Liver (tissue), 8 donors: ENCODE measurements at regions not wholly inside any gene's neighbourhood (a gene's known extent, or its start where the extent isn't known, plus 50 kb on each side); places are given as distances from the start of the nearest gene placed in this dataset.

ENCODE experiments used
- DNase-seq: peaks from one replicate; pipeline ENCODE4 v3.0.0-alpha.2; 2017; ENCODE audit warnings: low spot score
- H3K27ac ChIP-seq, 2 donors: one replicate each; pipeline ENCODE4 v1.7.0; 2013; ENCODE audit warnings: inconsistent platforms in 2 of 2, low read length in 2 of 2, control low read depth in 1 of 2, low read depth in 1 of 2, mild to moderate bottlenecking in 1 of 2
- H3K27me3 ChIP-seq, 4 donors: one replicate each; pipeline versions ENCODE4 v1.6.1 to v1.7.0; 2013; ENCODE audit warnings: low read length in 3 of 4, inconsistent platforms in 1 of 4, mild to moderate bottlenecking in 1 of 4, moderate library complexity in 1 of 4; ENCODE audit not compliant: control insufficient read depth in 4 of 4, insufficient read depth in 4 of 4
- H3K36me3 ChIP-seq, 4 donors: one replicate each; pipeline versions ENCODE4 v1.6.1 to v1.7.0; 2013; ENCODE audit warnings: low read length in 3 of 4, mild to moderate bottlenecking in 3 of 4, low read depth in 1 of 4, moderate library complexity in 1 of 4; ENCODE audit not compliant: control insufficient read depth in 4 of 4, insufficient read depth in 3 of 4
- H3K4me1 ChIP-seq, 4 donors: one replicate each; pipeline versions ENCODE4 v1.6.1 to v1.7.0; 2013; ENCODE audit warnings: low read length in 3 of 4, mild to moderate bottlenecking in 3 of 4, moderate library complexity in 1 of 4; ENCODE audit not compliant: control insufficient read depth in 4 of 4, insufficient read depth in 4 of 4
- H3K4me3 ChIP-seq, 3 donors: one replicate each; pipeline versions ENCODE4 v1.6.1 to v1.7.0; 2013; ENCODE audit warnings: low read length in 3 of 3, control low read depth in 1 of 3, low read depth in 1 of 3, mild to moderate bottlenecking in 1 of 3
- H3K9ac ChIP-seq, 2 donors: one replicate each; pipeline ENCODE4 v1.7.0; 2013; ENCODE audit warnings: low read length in 2 of 2, mild to moderate bottlenecking in 2 of 2, moderate library complexity in 2 of 2, control low read depth in 1 of 2, low read depth in 1 of 2
- H3K9me3 ChIP-seq, 4 donors: one replicate each; pipeline versions ENCODE4 v1.6.1 to v1.7.0; 2013; ENCODE audit warnings: low read length in 3 of 4; ENCODE audit not compliant: control insufficient read depth in 4 of 4
- ATF3 ChIP-seq: IDR thresholded peaks from 2 replicates; pipeline ENCODE4 v1.6.1; 2016; ENCODE audit warnings: antibody characterized with exemption
- CTCF ChIP-seq: fragments of 150-350 bp; IDR thresholded peaks from 2 replicates; pipeline ENCODE4 v1.5.1; 2017; ENCODE audit warnings: improper control_type of control experiment, low read depth, low read length; ENCODE audit not compliant: missing input control
- EGR1 ChIP-seq, 2 donors: IDR thresholded peaks; 2 replicates each; pipeline ENCODE4 v1.6.1; 2016 to 2018; ENCODE audit warnings: antibody characterized with exemption in 2 of 2, low read depth in 2 of 2
- FOXA1 ChIP-seq: IDR thresholded peaks from 2 replicates; pipeline ENCODE4 v1.6.1; 2016; ENCODE audit warnings: antibody characterized with exemption
- FOXA2 ChIP-seq: IDR thresholded peaks from 2 replicates; pipeline ENCODE4 v1.6.1; 2016; ENCODE audit warnings: antibody characterized with exemption
- GABPA ChIP-seq, 2 donors: IDR thresholded peaks in 1 of 2; conservative IDR thresholded peaks in 1 of 2; 2 replicates each; pipeline ENCODE4 v1.6.1; 2016; ENCODE audit warnings: antibody characterized with exemption in 2 of 2, mild to moderate bottlenecking in 1 of 2, moderate library complexity in 1 of 2
- HNF4A ChIP-seq, 2 donors: conservative IDR thresholded peaks; 2 replicates each; pipeline ENCODE4 v1.6.1; 2016; ENCODE audit warnings: antibody characterized with exemption in 2 of 2, mild to moderate bottlenecking in 2 of 2
- HNF4G ChIP-seq: IDR thresholded peaks from 2 replicates; pipeline ENCODE4 v1.6.1; 2016; ENCODE audit warnings: antibody characterized with exemption
- JUND ChIP-seq, 2 donors: IDR thresholded peaks; 2 replicates each; pipeline ENCODE4 v1.6.1; 2016; ENCODE audit warnings: antibody characterized with exemption in 2 of 2
- MAX ChIP-seq: IDR thresholded peaks from 2 replicates; pipeline ENCODE4 v1.6.1; 2016; ENCODE audit warnings: antibody characterized with exemption
- NR2F2 ChIP-seq: IDR thresholded peaks from 2 replicates; pipeline ENCODE4 v1.6.1; 2016; ENCODE audit warnings: antibody characterized with exemption
- RAD21 ChIP-seq, 2 donors: IDR thresholded peaks; 2 replicates each; pipeline ENCODE4 v1.6.1; 2016; ENCODE audit warnings: antibody characterized with exemption in 2 of 2, mild to moderate bottlenecking in 2 of 2
- REST ChIP-seq: IDR thresholded peaks from 2 replicates; pipeline ENCODE4 v1.6.1; 2016; ENCODE audit warnings: antibody characterized with exemption, mild to moderate bottlenecking
- RXRA ChIP-seq, 2 donors: IDR thresholded peaks; 2 replicates each; pipeline ENCODE4 v1.6.1; 2017 to 2018; ENCODE audit warnings: antibody characterized with exemption in 2 of 2, mild to moderate bottlenecking in 1 of 2
- SP1 ChIP-seq: IDR thresholded peaks from 2 replicates; pipeline ENCODE4 v1.6.1; 2018; ENCODE audit warnings: antibody characterized with exemption, mild to moderate bottlenecking
- TAF1 ChIP-seq: conservative IDR thresholded peaks from 2 replicates; pipeline ENCODE4 v1.6.1; 2016; ENCODE audit warnings: antibody characterized with exemption, mild to moderate bottlenecking
- YY1 ChIP-seq: IDR thresholded peaks from 2 replicates; pipeline ENCODE4 v1.6.1; 2016; ENCODE audit warnings: antibody characterized with exemption, mild to moderate bottlenecking
- ZBTB33 ChIP-seq: IDR thresholded peaks from 2 replicates; pipeline ENCODE4 v1.6.1; 2016; ENCODE audit warnings: antibody characterized with exemption
- WGBS: extraction: QIAGEN DNeasy Blood & Tissue Kit; methylation state at CpG from one replicate; pipeline ENCODE4 v1.1.7; 2013; 5-methylcytosine and 5-hydroxymethylcytosine counted together
- donor health status: healthy.
- donor health status: healthy.
- donor health status: healthy.
- donor health status: healthy.
- donor health status: healthy.

- H3K4me3 ChIP-seq = no peak overlapping the region
- H3K36me3 ChIP-seq = no peaks in the 10 kb centered on the region
- 84% methylated on average over 10 of the region's 10 CpGs for WGBS
- no peaks in the 10 kb centered on the region for H3K4me1 ChIP-seq
- no peak for DNase-seq
- H3K27ac ChIP-seq = no peak overlapping the region
- TF ChIP-seq ZBTB33 (no peak), JUND (IDR thresholded peaks at IDR 0.05) (no peak), EGR1 (IDR thresholded peaks at IDR 0.05; ENCODE audit: low read depth in 2 of 2) (no peak), RXRA (IDR thresholded peaks at IDR 0.05) (no peak), MAX (no peak), REST (no peak), YY1 (no peak), NR2F2 (no peak), FOXA1 (no peak), ATF3 (no peak), TAF1 (no peak), GABPA (IDR thresholded peaks at IDR 0.05 in 1 of 2, conservative IDR thresholded peaks at IDR 0.05 in 1 of 2) (no peak), FOXA2 (no peak), RAD21 (IDR thresholded peaks at IDR 0.05) (no peak), CTCF (no peak), HNF4G (no peak), HNF4A (conservative IDR thresholded peaks at IDR 0.05) (no peak), SP1 (no peak)
- H3K9me3 ChIP-seq = no peaks in the 10 kb centered on the region
- no peaks in the 10 kb centered on the region for H3K27me3 ChIP-seq
- H3K9ac ChIP-seq = no peak overlapping the region
Observed at GRCh38 chr1:208450958-208451357, 206.8 kb upstream of the PLXNA2 start.
